ENCODE measurements at regions not wholly inside any gene's neighbourhood (a gene's known extent, or its start where the extent isn't known, plus 50 kb on each side); places are given as distances from the start of the nearest gene placed in this dataset.
"Not testable (repeated sequence)": the region's sequence is repeated elsewhere in the genome, so short reads cannot be mapped to it uniquely, and the experiment has no call there.

DNA sequence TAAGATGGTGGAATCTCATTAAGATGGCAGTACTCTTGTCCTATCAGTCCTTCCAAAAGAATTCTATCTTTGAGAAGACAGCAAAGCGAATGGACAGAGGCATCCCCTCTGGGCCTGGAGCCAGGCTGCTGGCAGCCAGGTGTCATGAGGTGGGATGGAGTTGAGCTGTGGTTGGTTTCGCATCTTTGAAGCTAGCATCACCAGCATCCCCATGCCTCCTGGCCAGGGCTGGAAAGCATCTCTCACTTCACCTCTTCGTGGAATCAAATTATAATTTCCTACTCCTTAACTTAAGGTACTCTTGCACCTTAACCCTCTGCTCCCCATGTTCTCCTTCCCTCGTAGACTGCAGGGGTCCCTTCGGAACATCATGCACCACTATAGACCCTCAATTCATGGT lies 248.3 kb downstream of the GADD45G start:
- Histone ChIP-seq H3K9ac (ENCODE audit: insufficient read length) (no peak overlapping the region), H3K4me3 (no peak overlapping the region), H3K36me3 (ENCODE audit: insufficient read depth, low read length) (no peaks in the 10 kb centered on the region), H3K27ac (no peak overlapping the region), H3K9me3 (ENCODE audit: low read depth, low read length) (no peaks in the 10 kb centered on the region)
- no peak for DNase-seq (ENCODE audit: low read depth, low spot score)
- TF ChIP-seq FOXP2 (optimal IDR thresholded peaks at IDR 0.05; ENCODE audit: control extremely low read depth, extremely low read length, insufficient read depth) (no peak), POLR2AphosphoS5 (IDR thresholded peaks at IDR 0.05; ENCODE audit: borderline replicate concordance, low read depth, low read length) (no peak), EZH2 (IDR thresholded peaks at IDR 0.05) (no peak)

DNA sequence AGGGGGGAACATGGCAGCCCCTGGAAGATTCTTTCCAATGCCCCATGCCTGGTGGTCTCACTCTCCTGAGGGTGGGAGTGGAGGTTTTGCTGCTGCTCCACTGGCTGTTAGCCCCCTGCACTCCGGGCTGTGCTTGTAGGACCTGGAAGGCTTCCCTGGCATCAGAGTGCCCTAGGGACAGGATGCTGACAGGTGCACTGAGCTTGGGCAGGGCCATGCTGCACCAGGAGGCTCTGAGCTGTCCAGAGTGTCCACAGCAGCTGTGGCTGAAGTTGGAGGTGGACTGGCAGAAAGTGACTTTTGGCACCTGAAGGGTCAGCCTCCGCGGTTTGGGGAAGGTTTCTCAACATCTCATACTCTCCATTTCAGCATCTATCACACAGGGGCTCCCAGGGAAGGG lies 249.1 kb downstream of the GADD45G start:
- Histone ChIP-seq H3K9me3 (ENCODE audit: low read depth, low read length) (no peaks in the 10 kb centered on the region), H3K36me3 (ENCODE audit: insufficient read depth, low read length) (no peaks in the 10 kb centered on the region), H3K4me3 (no peak overlapping the region), H3K9ac (ENCODE audit: insufficient read length) (no peak overlapping the region), H3K27ac (no peak overlapping the region)
- no peak for DNase-seq (ENCODE audit: low read depth, low spot score)
- no peak for TF ChIP-seq EZH2 (IDR thresholded peaks at IDR 0.05)
- no peak for TF ChIP-seq POLR2AphosphoS5 (IDR thresholded peaks at IDR 0.05; ENCODE audit: borderline replicate concordance, low read depth, low read length)
- no peak for TF ChIP-seq FOXP2 (optimal IDR thresholded peaks at IDR 0.05; ENCODE audit: control extremely low read depth, extremely low read length, insufficient read depth)

- Histone ChIP-seq H3K9me3 (ENCODE audit: low read depth, low read length) (no peaks in the 10 kb centered on the region), H3K9ac (ENCODE audit: insufficient read length) (no peak overlapping the region), H3K27ac (no peak overlapping the region), H3K36me3 (ENCODE audit: insufficient read depth, low read length) (no peaks in the 10 kb centered on the region), H3K4me3 (no peak overlapping the region)
- no peak for TF ChIP-seq EZH2 (IDR thresholded peaks at IDR 0.05)
- no peak for TF ChIP-seq POLR2AphosphoS5 (IDR thresholded peaks at IDR 0.05; ENCODE audit: borderline replicate concordance, low read depth, low read length)
- no peak for TF ChIP-seq FOXP2 (optimal IDR thresholded peaks at IDR 0.05; ENCODE audit: control extremely low read depth, extremely low read length, insufficient read depth)
- no peak for DNase-seq (ENCODE audit: low read depth, low spot score)
Measured at GRCh38 chr9:89854715-89855475, 250.1 kb downstream of the GADD45G start.

- not testable (repeated sequence) for H3K9me3 ChIP-seq (ENCODE audit: low read depth, low read length); H3K27ac ChIP-seq; DNase-seq (ENCODE audit: low read depth, low spot score); H3K9ac ChIP-seq (ENCODE audit: insufficient read length); H3K36me3 ChIP-seq (ENCODE audit: insufficient read depth, low read length); H3K4me3 ChIP-seq
Measured at GRCh38 chr9:89856296-89856695, 251.5 kb downstream of the GADD45G start.

GRCh38 chr9:89856950-89857349 lies 252.1 kb downstream of the GADD45G start:
- not testable (repeated sequence) for DNase-seq (ENCODE audit: low read depth, low spot score); H3K36me3 ChIP-seq (ENCODE audit: insufficient read depth, low read length)

GRCh38 chr9:89859842-89860241 lies 255.0 kb downstream of the GADD45G start:
- H3K4me3 ChIP-seq; DNase-seq (ENCODE audit: low read depth, low spot score); H3K36me3 ChIP-seq (ENCODE audit: insufficient read depth, low read length); H3K27ac ChIP-seq; H3K9ac ChIP-seq (ENCODE audit: insufficient read length); H3K9me3 ChIP-seq (ENCODE audit: low read depth, low read length): not testable (repeated sequence)

More at GRCh38 chr9:89856950-89857349, 252.1 kb downstream of the GADD45G start:
- H3K9ac ChIP-seq (ENCODE audit: insufficient read length); H3K4me3 ChIP-seq; H3K27ac ChIP-seq; H3K9me3 ChIP-seq (ENCODE audit: low read depth, low read length): not testable (repeated sequence)

DNA sequence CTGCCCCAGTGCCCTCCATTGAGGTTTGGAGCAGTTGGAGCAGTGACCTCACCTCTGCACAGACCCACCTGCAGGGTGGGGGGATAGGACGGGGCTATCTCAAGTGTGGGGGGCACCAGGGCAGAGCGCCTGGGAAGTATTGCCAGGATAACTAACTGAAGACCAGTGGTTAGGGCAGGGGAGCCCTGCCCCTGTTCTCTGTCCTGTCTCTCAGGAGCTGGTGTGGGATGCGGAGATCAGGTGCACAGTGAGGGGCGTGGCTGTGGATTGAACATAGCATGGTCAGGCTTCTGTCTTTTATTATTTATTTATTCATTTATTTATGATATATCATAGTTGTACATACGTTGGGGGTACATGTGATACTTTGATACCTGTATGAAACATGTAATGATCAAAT lies 256.6 kb downstream of the GADD45G start:
- not testable (repeated sequence) for H3K4me3 ChIP-seq, H3K27ac ChIP-seq

DNA sequence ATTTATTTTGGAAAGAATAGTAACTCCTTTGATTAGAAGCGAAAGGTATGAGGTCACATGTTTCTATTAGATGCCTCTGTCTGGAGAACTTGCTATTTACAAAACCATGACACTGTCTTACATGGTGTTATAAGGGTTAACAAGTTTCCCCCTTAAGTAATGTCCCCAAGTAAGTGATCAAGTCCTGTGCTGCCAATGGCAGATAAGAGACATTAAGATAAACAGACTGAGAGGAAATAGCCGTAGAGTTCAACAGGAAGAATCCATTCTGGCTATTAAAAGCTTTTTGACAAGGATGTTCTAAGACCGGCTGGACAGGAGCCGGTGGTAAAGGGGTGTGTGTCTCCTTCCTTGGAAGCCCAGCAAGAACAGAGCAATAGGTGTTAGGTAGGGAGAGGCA lies 257.5 kb downstream of the GADD45G start:
- Histone ChIP-seq H3K9ac (ENCODE audit: insufficient read length) (no peak overlapping the region), H3K9me3 (ENCODE audit: low read depth, low read length) (no peaks in the 10 kb centered on the region), H3K4me3 (no peak overlapping the region), H3K27ac (no peak overlapping the region), H3K36me3 (ENCODE audit: insufficient read depth, low read length) (no peaks in the 10 kb centered on the region)
- TF ChIP-seq EZH2 (IDR thresholded peaks at IDR 0.05): no peak
- TF ChIP-seq FOXP2 (optimal IDR thresholded peaks at IDR 0.05; ENCODE audit: control extremely low read depth, extremely low read length, insufficient read depth): no peak
- TF ChIP-seq POLR2AphosphoS5 (IDR thresholded peaks at IDR 0.05; ENCODE audit: borderline replicate concordance, low read depth, low read length): no peak
- DNase-seq (ENCODE audit: low read depth, low spot score): no peak

More for the DNA sequence above, 256.6 kb downstream of the GADD45G start:
- not testable (repeated sequence) for H3K9me3 ChIP-seq (ENCODE audit: low read depth, low read length); DNase-seq (ENCODE audit: low read depth, low spot score); H3K36me3 ChIP-seq (ENCODE audit: insufficient read depth, low read length); H3K9ac ChIP-seq (ENCODE audit: insufficient read length)

- H3K27ac ChIP-seq: no peak overlapping the region
- no peaks in the 10 kb centered on the region for H3K9me3 ChIP-seq (ENCODE audit: low read depth, low read length)
- H3K4me3 ChIP-seq: no peak overlapping the region
- DNase-seq (ENCODE audit: low read depth, low spot score): no peak
- TF ChIP-seq FOXP2 (optimal IDR thresholded peaks at IDR 0.05; ENCODE audit: control extremely low read depth, extremely low read length, insufficient read depth) (no peak), POLR2AphosphoS5 (IDR thresholded peaks at IDR 0.05; ENCODE audit: borderline replicate concordance, low read depth, low read length) (no peak), EZH2 (IDR thresholded peaks at IDR 0.05) (no peak)
- no peaks in the 10 kb centered on the region for H3K36me3 ChIP-seq (ENCODE audit: insufficient read depth, low read length)
- H3K9ac ChIP-seq (ENCODE audit: insufficient read length): no peak overlapping the region
Measured at GRCh38 chr9:89863141-89863540, 258.3 kb downstream of the GADD45G start.
